OCI-LY7 (cell line): ENCODE measurements at regions not wholly inside any gene's neighbourhood (a gene's known extent, or its start where the extent isn't known, plus 50 kb on each side); places are given as distances from the start of the nearest gene placed in this dataset.

Experiments
- EZH2phosphoT487 ChIP-seq: fragments of 200-600 bp; sonication (generic); IDR thresholded peaks from 2 replicates; pipeline ENCODE4 v1.6.1; 2018; ENCODE audit warnings: low read depth, borderline replicate concordance, mild to moderate bottlenecking, mixed run types, antibody characterized with exemption, low read length, moderate library complexity, mixed read lengths
- TF ChIP-seq, protein P1 (sequence below): fragments of 200-600 bp; sonication (generic); conservative IDR thresholded peaks from 2 replicates; pipeline ENCODE4 v1.5.1; 2014; ENCODE audit warnings: mild to moderate bottlenecking, antibody characterized with exemption, low read length, moderate library complexity, mixed read lengths

DNA sequence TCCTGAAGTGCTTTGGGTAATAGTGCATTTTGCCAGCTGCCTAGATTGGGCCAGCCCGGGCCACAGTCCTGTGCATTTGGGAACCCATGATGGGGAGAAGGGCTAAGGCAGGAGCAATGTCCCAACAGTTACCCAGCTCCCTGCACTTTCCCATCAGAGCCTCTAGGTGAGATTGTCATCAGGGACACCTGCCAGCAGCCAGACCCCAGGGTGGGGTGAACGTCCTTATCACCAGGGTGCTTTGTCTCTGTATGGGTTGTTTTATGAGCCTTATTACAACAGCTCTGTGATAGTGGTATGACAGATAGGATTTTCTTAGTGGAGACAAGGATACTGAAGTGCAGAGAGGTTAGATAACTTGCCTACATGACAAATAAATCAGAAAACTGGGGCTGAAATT, 365.7 kb downstream of the OSTF1 start:
- TF ChIP-seq, protein P1, sequence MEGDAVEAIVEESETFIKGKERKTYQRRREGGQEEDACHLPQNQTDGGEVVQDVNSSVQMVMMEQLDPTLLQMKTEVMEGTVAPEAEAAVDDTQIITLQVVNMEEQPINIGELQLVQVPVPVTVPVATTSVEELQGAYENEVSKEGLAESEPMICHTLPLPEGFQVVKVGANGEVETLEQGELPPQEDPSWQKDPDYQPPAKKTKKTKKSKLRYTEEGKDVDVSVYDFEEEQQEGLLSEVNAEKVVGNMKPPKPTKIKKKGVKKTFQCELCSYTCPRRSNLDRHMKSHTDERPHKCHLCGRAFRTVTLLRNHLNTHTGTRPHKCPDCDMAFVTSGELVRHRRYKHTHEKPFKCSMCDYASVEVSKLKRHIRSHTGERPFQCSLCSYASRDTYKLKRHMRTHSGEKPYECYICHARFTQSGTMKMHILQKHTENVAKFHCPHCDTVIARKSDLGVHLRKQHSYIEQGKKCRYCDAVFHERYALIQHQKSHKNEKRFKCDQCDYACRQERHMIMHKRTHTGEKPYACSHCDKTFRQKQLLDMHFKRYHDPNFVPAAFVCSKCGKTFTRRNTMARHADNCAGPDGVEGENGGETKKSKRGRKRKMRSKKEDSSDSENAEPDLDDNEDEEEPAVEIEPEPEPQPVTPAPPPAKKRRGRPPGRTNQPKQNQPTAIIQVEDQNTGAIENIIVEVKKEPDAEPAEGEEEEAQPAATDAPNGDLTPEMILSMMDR, result no peak
- no peak for TF ChIP-seq EZH2phosphoT487
